ENCODE measurements at regions not wholly inside any gene's neighbourhood (a gene's known extent, or its start where the extent isn't known, plus 50 kb on each side); places are given as distances from the start of the nearest gene placed in this dataset.
A peak's percentile ranks its signal among the peaks of the same experiment; 100 is the strongest.

GRCh38 chr3:168216851-168217250 is 121.1 kb upstream of the GOLIM4 start:
- H3K4me3 ChIP-seq (ENCODE audit: low read depth, low read length): no peak overlapping the region
- no peak for DNase-seq (ENCODE audit: low read depth)
- TF ChIP-seq CTCF (IDR thresholded peaks at IDR 0.05; ENCODE audit: insufficient read depth, low read depth, low read length): no peak

- no peak for TF ChIP-seq CTCF (IDR thresholded peaks at IDR 0.05; ENCODE audit: insufficient read depth, low read depth, low read length)
- peak; percentile 30 for DNase-seq (ENCODE audit: low read depth)
- peak overlapping the region; percentile 1 for H3K4me3 ChIP-seq (ENCODE audit: low read depth, low read length)
These were observed 118.2 kb upstream of the GOLIM4 start for GRCh38 chr3:168213920-168214319.

DNA sequence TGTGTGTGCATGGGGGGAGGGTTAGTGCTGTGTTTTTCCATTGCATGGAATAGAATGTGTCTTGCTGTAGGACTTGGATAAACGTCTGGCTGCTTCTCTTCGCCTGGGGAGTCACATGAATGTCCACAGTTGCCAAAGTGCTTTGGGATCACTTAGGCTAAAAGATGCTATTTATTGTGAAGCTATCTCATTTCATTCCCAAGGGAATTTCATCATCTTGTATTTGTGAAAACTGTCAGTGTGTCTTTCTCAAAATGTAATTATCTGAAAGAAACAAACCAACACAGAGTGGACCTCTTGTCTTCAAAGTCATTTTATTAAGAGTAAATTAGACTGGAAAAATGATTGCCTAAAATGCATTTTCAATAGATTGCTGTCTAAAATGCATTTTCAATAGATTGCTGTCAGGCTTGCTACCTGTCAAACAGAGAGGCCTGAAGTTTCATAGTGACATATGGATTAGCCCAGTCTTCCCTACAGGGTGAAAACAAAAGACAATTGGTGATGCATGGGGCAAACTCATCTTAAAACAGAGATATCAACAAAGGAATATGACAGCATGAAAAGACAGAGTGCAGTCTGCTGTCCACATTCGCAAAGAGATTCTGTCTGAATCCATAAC is 117.1 kb upstream of the GOLIM4 start:
- peak; percentile 3 for DNase-seq (ENCODE audit: low read depth)
- H3K4me3 ChIP-seq (ENCODE audit: low read depth, low read length): no peak overlapping the region
- no peak for TF ChIP-seq CTCF (IDR thresholded peaks at IDR 0.05; ENCODE audit: insufficient read depth, low read depth, low read length)

- H3K4me3 ChIP-seq (ENCODE audit: low read depth, low read length): no peak overlapping the region
- no peak for DNase-seq (ENCODE audit: low read depth)
- no peak for TF ChIP-seq CTCF (IDR thresholded peaks at IDR 0.05; ENCODE audit: insufficient read depth, low read depth, low read length)
These were observed 109.7 kb upstream of the GOLIM4 start for GRCh38 chr3:168205451-168205850.

DNA sequence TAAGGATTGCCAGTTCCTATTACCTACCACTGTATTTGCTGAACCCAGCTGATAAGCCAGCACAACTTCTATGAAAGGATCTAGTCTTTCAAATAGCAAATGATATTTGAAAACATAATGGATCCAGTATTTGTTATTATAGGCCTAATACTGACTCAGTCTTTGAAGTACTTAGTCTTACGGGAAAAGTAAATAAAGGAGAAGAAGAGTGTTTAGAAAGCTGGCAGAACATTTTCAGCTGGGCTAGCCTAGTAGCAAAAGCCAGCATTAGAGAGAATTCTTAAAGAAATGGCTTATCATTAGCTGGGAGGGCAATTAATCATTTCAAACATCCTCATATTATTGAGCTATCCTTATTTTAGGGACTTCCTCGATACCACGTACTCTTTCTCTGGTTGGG is 101.4 kb upstream of the GOLIM4 start:
- TF ChIP-seq CTCF (IDR thresholded peaks at IDR 0.05; ENCODE audit: insufficient read depth, low read depth, low read length): no peak
- DNase-seq (ENCODE audit: low read depth): no peak
- no peak overlapping the region for H3K4me3 ChIP-seq (ENCODE audit: low read depth, low read length)

DNA sequence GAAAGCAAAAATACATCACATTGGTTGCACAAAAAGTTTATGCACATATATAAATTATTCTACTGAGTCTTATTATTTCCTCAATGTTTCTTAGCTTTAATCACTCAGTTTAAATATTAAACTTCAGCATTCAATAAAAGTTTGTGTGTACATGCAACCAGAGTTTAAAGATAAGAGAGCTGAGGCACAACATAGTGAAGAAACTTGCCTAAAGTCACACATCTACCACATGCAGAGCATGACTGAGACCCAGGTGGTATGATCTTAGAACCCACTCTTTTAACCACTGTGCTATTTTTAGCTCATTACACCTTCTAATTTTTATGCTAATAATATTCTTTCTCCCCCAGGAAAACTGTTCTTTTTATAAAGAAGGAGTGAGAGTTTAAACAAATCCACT is 96.1 kb upstream of the GOLIM4 start:
- no peak overlapping the region for H3K4me3 ChIP-seq (ENCODE audit: low read depth, low read length)
- DNase-seq (ENCODE audit: low read depth): no peak
- no peak for TF ChIP-seq CTCF (IDR thresholded peaks at IDR 0.05; ENCODE audit: insufficient read depth, low read depth, low read length)

DNA sequence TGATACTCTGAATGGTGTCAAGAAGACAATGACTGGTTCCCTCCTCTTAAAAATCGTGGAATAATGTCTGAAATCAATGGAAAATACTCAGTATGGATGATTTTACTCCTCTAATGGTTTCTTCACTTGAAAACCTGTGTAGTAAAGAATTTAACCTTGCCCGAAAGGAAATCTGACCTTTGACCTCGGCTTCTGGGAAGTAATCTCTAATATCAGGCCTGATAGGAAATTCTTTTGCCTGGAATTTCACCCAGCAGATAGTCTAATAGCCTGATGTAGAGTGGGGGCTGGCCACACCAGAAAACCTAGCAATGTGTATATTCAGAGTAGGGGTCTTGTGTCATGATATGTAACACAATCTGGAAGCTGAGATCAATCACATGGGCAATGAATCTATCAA is 91.5 kb upstream of the GOLIM4 start:
- TF ChIP-seq CTCF (IDR thresholded peaks at IDR 0.05; ENCODE audit: insufficient read depth, low read depth, low read length): no peak
- no peak overlapping the region for H3K4me3 ChIP-seq (ENCODE audit: low read depth, low read length)

More for the DNA sequence above, 91.5 kb upstream of the GOLIM4 start:
- no peak for DNase-seq (ENCODE audit: low read depth)

Measured in fibroblast of villous mesenchyme (primary cell).